ENCODE measurements at regions not wholly inside any gene's neighbourhood (a gene's known extent, or its start where the extent isn't known, plus 50 kb on each side); places are given as distances from the start of the nearest gene placed in this dataset.

GRCh38 chrX:14295426-14295825 lies 233.9 kb upstream of the GLRA2 start:
- TF ChIP-seq, protein P1, sequence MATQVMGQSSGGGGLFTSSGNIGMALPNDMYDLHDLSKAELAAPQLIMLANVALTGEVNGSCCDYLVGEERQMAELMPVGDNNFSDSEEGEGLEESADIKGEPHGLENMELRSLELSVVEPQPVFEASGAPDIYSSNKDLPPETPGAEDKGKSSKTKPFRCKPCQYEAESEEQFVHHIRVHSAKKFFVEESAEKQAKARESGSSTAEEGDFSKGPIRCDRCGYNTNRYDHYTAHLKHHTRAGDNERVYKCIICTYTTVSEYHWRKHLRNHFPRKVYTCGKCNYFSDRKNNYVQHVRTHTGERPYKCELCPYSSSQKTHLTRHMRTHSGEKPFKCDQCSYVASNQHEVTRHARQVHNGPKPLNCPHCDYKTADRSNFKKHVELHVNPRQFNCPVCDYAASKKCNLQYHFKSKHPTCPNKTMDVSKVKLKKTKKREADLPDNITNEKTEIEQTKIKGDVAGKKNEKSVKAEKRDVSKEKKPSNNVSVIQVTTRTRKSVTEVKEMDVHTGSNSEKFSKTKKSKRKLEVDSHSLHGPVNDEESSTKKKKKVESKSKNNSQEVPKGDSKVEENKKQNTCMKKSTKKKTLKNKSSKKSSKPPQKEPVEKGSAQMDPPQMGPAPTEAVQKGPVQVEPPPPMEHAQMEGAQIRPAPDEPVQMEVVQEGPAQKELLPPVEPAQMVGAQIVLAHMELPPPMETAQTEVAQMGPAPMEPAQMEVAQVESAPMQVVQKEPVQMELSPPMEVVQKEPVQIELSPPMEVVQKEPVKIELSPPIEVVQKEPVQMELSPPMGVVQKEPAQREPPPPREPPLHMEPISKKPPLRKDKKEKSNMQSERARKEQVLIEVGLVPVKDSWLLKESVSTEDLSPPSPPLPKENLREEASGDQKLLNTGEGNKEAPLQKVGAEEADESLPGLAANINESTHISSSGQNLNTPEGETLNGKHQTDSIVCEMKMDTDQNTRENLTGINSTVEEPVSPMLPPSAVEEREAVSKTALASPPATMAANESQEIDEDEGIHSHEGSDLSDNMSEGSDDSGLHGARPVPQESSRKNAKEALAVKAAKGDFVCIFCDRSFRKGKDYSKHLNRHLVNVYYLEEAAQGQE (tag by site-specific recombination; IDR thresholded peaks at IDR 0.05): no peak
- TF ChIP-seq, protein P2, sequence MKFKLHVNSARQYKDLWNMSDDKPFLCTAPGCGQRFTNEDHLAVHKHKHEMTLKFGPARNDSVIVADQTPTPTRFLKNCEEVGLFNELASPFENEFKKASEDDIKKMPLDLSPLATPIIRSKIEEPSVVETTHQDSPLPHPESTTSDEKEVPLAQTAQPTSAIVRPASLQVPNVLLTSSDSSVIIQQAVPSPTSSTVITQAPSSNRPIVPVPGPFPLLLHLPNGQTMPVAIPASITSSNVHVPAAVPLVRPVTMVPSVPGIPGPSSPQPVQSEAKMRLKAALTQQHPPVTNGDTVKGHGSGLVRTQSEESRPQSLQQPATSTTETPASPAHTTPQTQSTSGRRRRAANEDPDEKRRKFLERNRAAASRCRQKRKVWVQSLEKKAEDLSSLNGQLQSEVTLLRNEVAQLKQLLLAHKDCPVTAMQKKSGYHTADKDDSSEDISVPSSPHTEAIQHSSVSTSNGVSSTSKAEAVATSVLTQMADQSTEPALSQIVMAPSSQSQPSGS (tag by site-specific recombination; IDR thresholded peaks at IDR 0.05; ENCODE audit: low read depth): no peak
- TF ChIP-seq, protein P3, sequence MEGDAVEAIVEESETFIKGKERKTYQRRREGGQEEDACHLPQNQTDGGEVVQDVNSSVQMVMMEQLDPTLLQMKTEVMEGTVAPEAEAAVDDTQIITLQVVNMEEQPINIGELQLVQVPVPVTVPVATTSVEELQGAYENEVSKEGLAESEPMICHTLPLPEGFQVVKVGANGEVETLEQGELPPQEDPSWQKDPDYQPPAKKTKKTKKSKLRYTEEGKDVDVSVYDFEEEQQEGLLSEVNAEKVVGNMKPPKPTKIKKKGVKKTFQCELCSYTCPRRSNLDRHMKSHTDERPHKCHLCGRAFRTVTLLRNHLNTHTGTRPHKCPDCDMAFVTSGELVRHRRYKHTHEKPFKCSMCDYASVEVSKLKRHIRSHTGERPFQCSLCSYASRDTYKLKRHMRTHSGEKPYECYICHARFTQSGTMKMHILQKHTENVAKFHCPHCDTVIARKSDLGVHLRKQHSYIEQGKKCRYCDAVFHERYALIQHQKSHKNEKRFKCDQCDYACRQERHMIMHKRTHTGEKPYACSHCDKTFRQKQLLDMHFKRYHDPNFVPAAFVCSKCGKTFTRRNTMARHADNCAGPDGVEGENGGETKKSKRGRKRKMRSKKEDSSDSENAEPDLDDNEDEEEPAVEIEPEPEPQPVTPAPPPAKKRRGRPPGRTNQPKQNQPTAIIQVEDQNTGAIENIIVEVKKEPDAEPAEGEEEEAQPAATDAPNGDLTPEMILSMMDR (tag by site-specific recombination; IDR thresholded peaks at IDR 0.05): no peak
- TF ChIP-seq ZNF138 (tag by site-specific recombination; IDR thresholded peaks at IDR 0.05; ENCODE audit: borderline replicate concordance) (no peak), ZBTB44 (tag by site-specific recombination; IDR thresholded peaks at IDR 0.05) (no peak), ZXDB (tag by site-specific recombination; IDR thresholded peaks at IDR 0.05) (no peak), MYNN (tag by site-specific recombination; IDR thresholded peaks at IDR 0.05; ENCODE audit: borderline replicate concordance) (no peak), ZNF350 (tag by site-specific recombination; IDR thresholded peaks at IDR 0.05) (no peak)

Measured in HEK293 (cell line).